Kidney capillary endothelial cell (primary cell): ENCODE measurements at regions not wholly inside any gene's neighbourhood (a gene's known extent, or its start where the extent isn't known, plus 50 kb on each side); places are given as distances from the start of the nearest gene placed in this dataset.
"Not testable (repeated sequence)": the region's sequence is repeated elsewhere in the genome, so short reads cannot be mapped to it uniquely, and the experiment has no call there.

Experiments
- DNase-seq: peaks from one replicate; pipeline ENCODE4 v3.0.0-alpha.2; 2018; ENCODE audit warnings: low spot score

DNA sequence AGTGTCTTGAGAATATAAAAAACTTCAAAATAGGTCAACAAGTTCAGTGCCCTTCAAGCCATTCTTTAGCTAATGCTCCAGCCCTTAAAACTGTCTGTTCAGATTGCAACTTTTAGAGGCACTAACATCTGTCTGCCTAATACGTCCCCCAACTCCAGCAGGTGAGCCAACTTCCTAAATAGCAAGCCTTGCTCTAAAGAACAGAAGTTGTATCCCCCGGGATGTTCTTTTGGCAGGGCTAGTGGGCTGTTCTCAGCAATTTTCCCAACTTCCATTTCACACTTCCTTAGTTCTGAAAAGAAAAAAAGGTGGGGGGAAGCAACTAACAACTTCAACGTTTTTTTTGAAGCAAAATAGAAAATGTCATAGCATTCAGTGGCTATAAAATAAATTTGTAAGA, 290.0 kb upstream of the PTCHD4 start:
- DNase-seq = no peak

- DNase-seq = no peak
Observed at GRCh38 chr6:48397887-48398286, 286.9 kb upstream of the PTCHD4 start.

DNA sequence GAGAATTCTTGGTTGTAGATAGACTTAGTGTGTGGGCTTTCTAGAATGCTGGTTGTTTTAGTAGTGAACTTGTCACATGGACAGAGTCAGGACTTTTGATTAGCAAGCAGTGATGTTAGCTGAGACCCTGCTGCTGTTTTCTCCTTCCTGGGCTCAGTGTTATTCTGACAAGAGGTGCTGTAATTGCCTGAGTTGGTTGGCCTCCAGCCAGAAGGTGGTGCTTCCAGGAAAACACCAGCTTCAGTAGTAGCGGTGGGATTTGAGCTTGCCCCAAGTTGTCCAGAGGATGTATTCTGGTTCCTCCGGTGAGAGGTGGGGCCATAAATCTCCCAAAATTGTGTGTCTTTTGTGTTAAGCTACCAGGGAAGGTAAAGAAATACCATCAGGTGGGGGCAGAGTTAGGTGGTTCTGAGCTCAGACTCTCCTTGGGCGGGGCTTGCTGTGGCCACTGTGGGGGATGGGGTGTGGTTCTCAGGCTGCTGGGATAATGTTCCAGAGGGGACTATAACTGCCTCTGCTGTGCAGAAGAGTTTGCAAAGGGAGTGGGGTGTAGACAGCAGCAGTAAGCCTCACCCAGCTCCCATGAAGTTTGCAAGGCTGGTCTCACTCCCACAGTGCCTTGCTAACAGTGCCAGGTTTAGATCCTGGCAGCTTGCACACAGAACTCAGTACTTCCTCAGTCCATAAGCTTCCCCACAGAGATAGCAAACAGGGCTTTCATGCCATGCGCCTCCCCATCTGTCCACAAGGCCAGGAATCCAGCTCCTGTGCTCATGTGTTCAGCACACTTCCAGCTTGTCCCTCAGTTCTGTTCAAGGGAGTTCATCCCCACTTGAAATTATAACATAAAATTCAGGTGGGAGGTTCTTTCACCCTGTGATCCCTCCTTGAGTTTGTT, 278.4 kb upstream of the PTCHD4 start:
- DNase-seq = no peak

DNA sequence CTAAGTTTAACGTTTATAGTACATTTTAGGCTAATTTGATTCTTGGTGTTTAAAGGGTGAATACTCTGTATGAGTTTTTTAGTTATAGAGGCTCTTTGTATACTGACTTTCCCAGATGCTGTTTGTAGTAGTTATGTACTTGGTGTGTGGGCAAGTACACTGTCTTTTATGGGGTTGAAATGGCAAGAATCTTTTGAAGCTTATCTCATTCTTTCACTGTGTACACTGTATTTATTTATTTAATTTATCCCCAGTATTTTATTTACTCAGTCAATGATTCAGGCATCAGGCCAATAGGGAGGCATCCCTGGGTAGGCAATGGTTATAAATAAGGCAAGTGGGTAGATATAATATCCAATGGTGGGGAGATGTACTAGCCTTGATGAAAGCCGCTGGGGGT, 277.0 kb upstream of the PTCHD4 start:
- DNase-seq = no peak

DNA sequence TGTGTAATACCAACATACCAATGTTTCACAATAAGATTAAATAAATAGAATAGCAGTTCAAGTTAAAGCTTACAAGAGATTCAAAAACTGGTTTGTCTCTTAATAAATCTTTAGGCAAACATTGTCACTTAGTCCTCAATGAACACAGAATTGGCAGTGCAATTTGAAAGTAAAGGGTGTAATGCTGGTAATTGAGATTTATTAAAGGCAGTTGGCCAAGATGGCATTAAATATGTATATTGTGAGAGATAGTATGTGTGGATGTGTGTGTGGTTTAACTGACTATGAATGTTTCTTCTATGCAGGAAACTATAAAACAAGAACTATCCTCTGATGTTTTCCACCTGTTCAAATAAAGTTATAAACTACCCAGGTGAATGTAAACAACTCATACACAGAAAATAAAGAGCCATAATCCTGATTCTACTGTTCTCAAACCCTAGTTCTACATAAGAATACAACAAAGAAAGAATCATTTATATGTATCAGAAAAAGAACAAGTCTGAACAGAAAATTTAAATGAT, 267.9 kb upstream of the PTCHD4 start:
- DNase-seq = no peak

DNA sequence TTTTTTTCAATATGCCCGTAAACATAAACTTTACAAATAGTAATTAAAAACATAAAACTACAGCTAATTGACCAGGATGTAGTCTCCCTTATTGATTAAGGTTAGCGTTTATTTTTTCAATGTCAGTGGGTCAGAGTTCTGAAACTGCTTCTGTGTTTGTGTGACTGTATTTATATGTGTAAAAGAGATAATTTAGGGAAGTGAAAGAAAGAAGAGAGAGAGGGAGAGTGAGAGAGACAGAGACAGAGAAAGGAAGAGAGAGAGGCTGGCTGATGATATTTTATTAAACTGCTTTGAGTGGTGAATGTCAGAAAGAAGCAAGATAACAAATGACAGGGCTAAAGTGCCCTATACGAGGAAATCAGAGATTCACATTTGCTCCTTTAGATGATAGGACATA, 266.1 kb upstream of the PTCHD4 start:
- DNase-seq = no peak

DNA sequence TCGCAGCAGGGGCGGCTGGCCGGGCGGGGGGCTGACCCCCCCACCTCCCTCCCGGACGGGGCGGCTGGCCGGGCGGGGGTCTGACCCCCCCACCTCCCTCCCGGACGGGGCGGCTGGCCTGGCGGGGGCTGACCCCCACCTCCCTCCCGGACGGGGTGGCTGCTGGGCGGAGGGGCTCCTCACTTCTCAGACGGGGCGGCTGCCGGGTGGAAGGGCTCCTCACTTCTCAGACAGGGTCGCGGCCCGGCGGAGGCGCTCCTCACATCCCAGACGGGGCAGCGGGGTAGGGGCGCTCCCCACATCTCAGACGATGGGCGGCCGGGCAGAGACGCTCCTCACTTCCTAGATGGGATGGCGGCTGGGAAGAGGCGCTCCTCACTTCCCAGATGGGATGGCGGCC, 260.2 kb upstream of the PTCHD4 start:
- not testable (repeated sequence) for DNase-seq

GRCh38 chr6:48369100-48369499, 258.1 kb upstream of the PTCHD4 start:
- DNase-seq = no peak

GRCh38 chr6:48325701-48326100, 214.7 kb upstream of the PTCHD4 start:
- no peak for DNase-seq

- DNase-seq = no peak
Observed at GRCh38 chr6:48318670-48319069, 207.7 kb upstream of the PTCHD4 start.

GRCh38 chr6:48315915-48316314, 204.9 kb upstream of the PTCHD4 start:
- DNase-seq = no peak

DNA sequence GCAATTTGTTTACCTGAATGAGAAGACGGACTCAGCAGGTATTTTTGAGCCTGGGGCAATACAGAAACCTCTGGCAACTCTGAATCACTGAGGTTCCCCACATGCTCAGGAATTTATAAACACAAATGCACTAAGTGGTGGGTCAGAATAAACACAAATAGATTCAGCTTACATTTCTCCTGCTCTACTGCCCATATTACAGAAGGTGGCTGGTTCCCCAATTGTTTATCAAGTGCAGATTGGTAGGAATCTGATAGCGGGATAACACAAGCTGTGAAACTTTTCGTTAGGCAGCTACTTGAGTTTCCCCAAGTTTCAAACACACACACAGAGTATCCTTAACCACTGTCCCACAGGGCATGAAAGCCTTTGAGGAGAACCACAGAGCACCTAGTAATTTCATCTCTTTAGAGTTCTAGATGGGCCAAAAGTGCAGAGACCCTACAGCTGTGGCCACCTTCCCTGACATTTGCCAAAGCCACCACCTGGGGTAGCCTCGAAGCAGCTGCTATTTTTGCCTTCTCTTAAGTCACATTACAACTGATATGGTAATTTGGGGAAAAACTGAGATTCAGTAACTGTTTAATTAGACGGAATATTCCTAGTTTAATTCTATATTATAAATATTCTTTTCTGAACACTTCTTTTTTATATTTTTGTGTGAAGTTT, 204.2 kb upstream of the PTCHD4 start:
- DNase-seq = no peak

DNA sequence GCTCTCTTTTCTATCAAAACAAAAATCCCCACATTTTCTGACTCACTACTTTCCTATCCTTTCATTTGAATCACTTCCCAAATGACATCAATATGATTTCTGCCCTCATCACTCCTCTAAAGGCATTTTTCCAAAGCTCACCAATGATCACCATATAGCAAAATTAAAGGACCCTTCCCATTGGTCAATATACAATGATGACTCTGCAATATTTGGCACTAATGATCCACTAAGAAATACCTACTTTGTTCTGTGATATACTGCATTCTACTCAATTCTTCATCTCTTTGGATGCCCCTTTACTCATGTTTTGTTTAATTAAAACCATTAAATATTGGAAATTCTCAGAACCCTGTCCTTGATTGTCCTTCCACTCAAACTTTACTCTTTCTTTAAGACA, 200.3 kb upstream of the PTCHD4 start:
- no peak for DNase-seq

DNA sequence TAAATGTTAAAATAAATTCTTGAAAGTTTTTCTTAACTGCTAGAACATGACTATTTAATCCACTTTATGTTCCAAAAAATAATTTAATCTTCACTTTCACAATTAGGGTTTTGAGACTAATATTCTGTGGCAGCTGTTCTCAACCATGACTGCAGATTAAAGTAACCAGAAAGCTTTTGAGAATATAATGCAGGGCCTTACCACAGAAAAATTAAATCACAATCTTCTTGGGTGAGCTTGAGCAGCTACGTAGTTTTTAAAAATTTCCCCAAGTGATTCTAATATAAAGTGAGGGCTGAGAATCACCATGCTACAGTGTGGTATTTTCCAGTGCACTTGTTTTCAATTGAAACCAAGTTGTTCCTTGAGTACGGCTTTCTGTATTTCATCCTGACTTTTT, 196.6 kb upstream of the PTCHD4 start:
- no peak for DNase-seq

DNA sequence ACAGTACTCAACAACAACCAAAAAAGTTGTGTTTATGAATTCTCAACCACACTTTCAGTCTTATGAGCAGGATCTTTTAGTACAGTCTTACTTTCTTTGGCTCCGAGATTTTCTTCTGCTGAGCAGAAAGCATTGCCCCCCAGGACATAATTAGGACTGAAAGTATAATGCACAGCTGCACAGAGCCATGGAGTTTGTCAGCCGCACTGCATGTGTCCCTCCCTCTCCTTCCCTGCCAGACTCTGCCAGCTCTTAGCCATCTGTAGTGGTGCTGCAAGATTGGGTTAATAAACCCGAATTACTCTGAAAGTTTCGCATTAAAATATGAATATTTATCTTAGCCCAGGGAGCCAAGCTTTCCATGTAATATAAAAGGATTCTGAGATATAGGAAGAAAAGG, 179.6 kb upstream of the PTCHD4 start:
- DNase-seq = no peak

GRCh38 chr6:48289841-48290240, 178.8 kb upstream of the PTCHD4 start:
- DNase-seq = no peak

DNA sequence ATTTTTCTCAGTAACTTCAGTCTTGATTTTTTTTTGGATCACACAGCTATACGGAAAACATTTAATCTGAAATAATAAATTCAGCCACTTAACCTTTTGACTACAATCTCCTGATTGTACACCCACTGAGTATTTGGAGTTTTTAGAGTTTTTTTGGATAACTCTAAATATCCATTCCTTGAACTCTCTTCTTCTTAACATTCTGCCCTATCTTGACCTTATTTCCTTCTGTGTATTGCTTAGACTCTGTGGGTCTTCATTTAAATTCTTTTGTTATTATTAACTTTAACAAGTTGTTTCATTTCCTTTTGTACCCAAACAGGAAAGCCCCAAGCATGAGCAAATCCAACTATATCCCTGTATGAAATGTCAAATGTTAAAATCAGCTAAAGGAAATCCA, 170.2 kb upstream of the PTCHD4 start:
- peak; percentile 30 for DNase-seq

- no peak for DNase-seq
Observed at GRCh38 chr6:48280035-48280620, 169.1 kb upstream of the PTCHD4 start.

GRCh38 chr6:48278261-48278660, 167.3 kb upstream of the PTCHD4 start:
- no peak for DNase-seq

- DNase-seq = no peak
Observed at GRCh38 chr6:48272518-48272917, 161.5 kb upstream of the PTCHD4 start.

DNA sequence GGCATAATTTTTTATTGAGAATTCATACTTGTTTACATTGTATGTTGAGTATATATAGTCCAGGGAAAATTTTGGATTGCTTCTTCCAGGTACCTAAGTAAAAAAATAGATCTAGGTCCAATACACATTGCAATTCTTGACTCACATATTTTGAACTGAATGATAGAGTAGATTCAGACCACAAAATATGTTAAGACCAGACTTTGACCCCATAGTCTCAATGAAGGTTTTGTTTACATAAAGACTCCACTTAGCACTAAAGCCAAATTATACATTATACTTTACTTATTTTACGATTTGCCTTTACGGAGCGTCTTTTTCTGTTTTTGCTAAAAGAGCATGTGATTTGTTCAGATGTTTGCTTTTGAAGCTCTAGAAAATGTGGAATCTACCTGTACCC, 144.1 kb upstream of the PTCHD4 start:
- no peak for DNase-seq

GRCh38 chr6:48249071-48249470, 138.1 kb upstream of the PTCHD4 start:
- no peak for DNase-seq

DNA sequence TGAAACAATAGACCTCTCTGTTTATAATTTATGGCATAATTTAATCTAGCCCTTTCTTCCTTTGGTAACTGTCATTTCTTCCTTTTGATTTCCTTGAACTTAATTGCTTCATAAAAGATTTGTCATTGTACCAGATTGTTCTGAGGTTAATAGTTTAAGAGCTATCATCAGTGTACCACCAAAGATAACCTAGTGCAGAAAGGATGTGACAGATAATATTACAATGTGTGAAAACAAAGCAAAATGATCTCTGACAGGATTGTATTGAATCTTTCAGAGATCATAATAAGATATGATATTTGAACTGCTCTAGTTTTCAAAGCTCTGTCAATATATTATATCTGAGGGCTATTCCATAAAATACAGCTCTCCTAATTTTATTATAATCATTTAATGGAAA, 132.1 kb upstream of the PTCHD4 start:
- no peak for DNase-seq
